ENCODE measurements at regions not wholly inside any gene's neighbourhood (a gene's known extent, or its start where the extent isn't known, plus 50 kb on each side); places are given as distances from the start of the nearest gene placed in this dataset.
"Not testable (repeated sequence)": the region's sequence is repeated elsewhere in the genome, so short reads cannot be mapped to it uniquely, and the experiment has no call there.

DNA sequence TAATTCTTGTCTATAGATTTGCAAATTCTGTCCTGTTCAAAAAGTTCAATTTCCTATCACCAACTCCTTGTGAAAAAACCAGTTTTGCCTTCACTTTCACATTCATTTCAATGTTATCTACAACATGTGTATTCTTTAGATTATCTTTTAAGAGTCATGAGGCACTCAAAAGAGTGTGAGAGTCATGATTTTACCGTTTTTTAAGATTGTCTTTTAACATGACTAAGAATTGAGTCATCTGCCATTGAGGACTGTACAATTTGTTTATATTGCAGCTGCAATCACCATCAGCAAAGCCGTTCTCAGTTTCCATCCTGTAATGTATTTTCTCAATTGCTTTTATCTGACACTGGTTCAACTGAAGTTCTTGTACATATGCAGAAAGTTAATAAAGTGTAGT is 275.8 kb downstream of the LNPK start:
- Histone ChIP-seq H3K4me3 (no peak overlapping the region), H3K9me3 (no peaks in the 10 kb centered on the region), H3K36me3 (no peaks in the 10 kb centered on the region), H3K27ac (no peak overlapping the region), H3K4me1 (no peaks in the 10 kb centered on the region), H3K27me3 (no peaks in the 10 kb centered on the region)
- ATAC-seq (ENCODE audit: low FRiP score in 2 of 2) (no peak), DNase-seq (no peak)
- 20 to 41% methylated on average over 2 of the region's 2 CpGs for WGBS, 2 donors
- no peak for TF ChIP-seq POLR2A (IDR thresholded peaks at IDR 0.05)
- TF ChIP-seq, protein P1, sequence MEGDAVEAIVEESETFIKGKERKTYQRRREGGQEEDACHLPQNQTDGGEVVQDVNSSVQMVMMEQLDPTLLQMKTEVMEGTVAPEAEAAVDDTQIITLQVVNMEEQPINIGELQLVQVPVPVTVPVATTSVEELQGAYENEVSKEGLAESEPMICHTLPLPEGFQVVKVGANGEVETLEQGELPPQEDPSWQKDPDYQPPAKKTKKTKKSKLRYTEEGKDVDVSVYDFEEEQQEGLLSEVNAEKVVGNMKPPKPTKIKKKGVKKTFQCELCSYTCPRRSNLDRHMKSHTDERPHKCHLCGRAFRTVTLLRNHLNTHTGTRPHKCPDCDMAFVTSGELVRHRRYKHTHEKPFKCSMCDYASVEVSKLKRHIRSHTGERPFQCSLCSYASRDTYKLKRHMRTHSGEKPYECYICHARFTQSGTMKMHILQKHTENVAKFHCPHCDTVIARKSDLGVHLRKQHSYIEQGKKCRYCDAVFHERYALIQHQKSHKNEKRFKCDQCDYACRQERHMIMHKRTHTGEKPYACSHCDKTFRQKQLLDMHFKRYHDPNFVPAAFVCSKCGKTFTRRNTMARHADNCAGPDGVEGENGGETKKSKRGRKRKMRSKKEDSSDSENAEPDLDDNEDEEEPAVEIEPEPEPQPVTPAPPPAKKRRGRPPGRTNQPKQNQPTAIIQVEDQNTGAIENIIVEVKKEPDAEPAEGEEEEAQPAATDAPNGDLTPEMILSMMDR (IDR thresholded peaks at IDR 0.05): no peak
- no peak for TF ChIP-seq EP300 (IDR thresholded peaks at IDR 0.05)
- no peak for TF ChIP-seq POLR2AphosphoS5 (IDR thresholded peaks at IDR 0.05)

DNA sequence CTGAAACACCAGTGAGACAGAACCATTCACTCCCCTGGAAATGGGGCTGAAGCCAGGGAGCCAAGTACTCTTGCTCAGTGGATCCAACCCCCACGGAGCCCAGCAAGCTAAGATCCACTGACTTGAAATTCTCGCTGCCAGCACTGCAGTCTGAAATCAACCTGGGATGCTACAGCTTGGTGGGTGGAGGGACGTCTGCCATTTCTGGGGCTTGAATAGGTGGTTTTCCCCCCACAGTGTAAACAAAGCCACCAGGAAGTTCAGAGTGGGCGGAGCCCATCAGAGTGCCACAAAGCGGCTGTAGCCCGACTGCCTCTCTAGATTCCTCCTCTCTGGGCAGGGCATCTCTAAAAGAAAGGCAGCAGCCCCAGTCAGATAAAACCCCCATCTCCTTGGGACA is 292.8 kb downstream of the LNPK start:
- H3K9me3 ChIP-seq: no peaks in the 10 kb centered on the region
- no peak overlapping the region for H3K4me3 ChIP-seq
- DNase-seq (no peak), ATAC-seq (ENCODE audit: low FRiP score in 2 of 2) (no peak)
- WGBS, 2 donors: 60 to 73% methylated on average over 3 to 6 of the region's 6 CpGs
- no peaks in the 10 kb centered on the region for H3K36me3 ChIP-seq
- TF ChIP-seq EP300 (IDR thresholded peaks at IDR 0.05) (no peak), POLR2AphosphoS5 (IDR thresholded peaks at IDR 0.05) (no peak), POLR2A (IDR thresholded peaks at IDR 0.05) (no peak)
- TF ChIP-seq, protein P1 (IDR thresholded peaks at IDR 0.05): no peak
- H3K4me1 ChIP-seq: no peaks in the 10 kb centered on the region
- H3K27me3 ChIP-seq: no peaks in the 10 kb centered on the region
- no peak overlapping the region for H3K27ac ChIP-seq

DNA sequence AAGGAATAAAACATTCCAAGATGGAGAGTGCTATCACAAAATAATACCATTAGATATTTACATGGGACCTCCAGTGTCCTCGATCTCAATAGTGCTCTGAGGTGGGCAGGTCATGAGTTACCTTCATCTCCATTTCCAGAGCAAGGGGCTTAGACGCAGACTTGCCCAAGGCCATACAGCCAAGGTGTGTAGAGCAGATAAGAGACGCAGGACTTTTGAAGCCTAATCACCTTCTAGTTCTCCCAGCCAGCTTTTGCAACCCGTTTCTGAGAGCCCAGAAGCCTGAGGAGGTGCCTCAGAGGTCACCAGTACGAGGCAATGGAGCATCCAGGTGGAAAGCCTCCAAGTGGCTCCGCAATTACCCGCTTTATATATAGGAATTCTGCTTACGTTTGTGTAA is 294.7 kb downstream of the LNPK start:
- H3K36me3 ChIP-seq: no peaks in the 10 kb centered on the region
- no peak overlapping the region for H3K4me3 ChIP-seq
- no peaks in the 10 kb centered on the region for H3K4me1 ChIP-seq
- 81 to 87% methylated on average over 7 to 8 of the region's 8 CpGs for WGBS, 2 donors
- TF ChIP-seq POLR2AphosphoS5 (IDR thresholded peaks at IDR 0.05) (no peak), POLR2A (IDR thresholded peaks at IDR 0.05) (no peak), EP300 (IDR thresholded peaks at IDR 0.05) (no peak)
- TF ChIP-seq, protein P1 (IDR thresholded peaks at IDR 0.05): no peak
- ATAC-seq (ENCODE audit: low FRiP score in 2 of 2): no peak
- no peak overlapping the region for H3K27ac ChIP-seq
- no peak for DNase-seq
- H3K27me3 ChIP-seq: no peaks in the 10 kb centered on the region
- no peaks in the 10 kb centered on the region for H3K9me3 ChIP-seq

DNA sequence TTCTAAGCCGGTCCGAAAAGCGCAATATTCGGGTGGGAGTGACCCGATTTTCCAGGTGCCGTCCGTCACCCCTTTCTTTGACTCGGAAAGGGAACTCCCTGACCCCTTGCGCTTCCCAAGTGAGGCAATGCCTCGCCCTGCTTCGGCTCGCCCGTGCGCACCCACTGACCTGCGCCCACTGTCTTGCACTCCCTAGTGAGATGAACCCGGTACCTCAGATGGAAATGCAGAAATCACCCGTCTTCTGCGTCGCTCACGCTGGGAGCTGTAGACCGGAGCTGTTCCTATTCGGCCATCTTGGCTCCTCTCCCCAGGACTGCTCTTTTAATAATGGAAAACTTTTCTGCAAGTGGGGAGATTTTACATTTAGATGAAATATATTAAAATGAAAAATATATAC is 297.5 kb downstream of the LNPK start:
- DNase-seq: peak in 1 of 2 donors; percentile 45
- ATAC-seq (ENCODE audit: low FRiP score in 2 of 2); H3K27ac ChIP-seq; H3K36me3 ChIP-seq; H3K9me3 ChIP-seq; H3K4me3 ChIP-seq; H3K4me1 ChIP-seq; H3K27me3 ChIP-seq: not testable (repeated sequence)
- 90 to 97% methylated on average over 21 to 22 of the region's 22 CpGs for WGBS, 2 donors

DNA sequence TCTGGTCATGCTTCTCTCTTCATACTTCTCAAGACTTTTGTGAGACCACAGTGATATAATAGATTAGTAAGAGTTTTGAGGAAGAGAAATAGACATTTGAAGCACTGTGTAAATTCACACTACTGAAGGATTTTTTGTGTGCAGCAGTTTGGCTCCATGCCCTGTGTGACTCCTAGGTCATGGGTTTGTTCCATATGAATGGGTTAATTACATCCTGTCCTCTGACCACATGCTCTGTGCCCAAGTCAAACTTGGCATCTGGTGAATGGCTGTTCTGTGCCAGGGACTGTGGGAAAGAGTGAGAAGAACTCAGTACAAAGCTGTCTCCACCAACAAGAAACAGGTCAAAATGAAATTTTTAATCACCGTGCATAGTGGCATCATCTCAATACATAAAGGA is 304.0 kb downstream of the LNPK start:
- Histone ChIP-seq H3K4me1 (no peaks in the 10 kb centered on the region), H3K4me3 (no peak overlapping the region), H3K36me3 (no peaks in the 10 kb centered on the region), H3K27ac (no peak overlapping the region), H3K27me3 (no peaks in the 10 kb centered on the region), H3K9me3 (no peaks in the 10 kb centered on the region)
- ATAC-seq (ENCODE audit: low FRiP score in 2 of 2) (no peak), DNase-seq (no peak)
- WGBS, 2 donors: 79 to 97% methylated on average over 1 of the region's 1 CpG
- no peak for TF ChIP-seq POLR2A (IDR thresholded peaks at IDR 0.05)
- TF ChIP-seq, protein P1 (IDR thresholded peaks at IDR 0.05): no peak
- TF ChIP-seq POLR2AphosphoS5 (IDR thresholded peaks at IDR 0.05): no peak
- no peak for TF ChIP-seq EP300 (IDR thresholded peaks at IDR 0.05)
